Glutamatergic neuron (in vitro differentiated cells): ENCODE measurements at regions not wholly inside any gene's neighbourhood (a gene's known extent, or its start where the extent isn't known, plus 50 kb on each side); places are given as distances from the start of the nearest gene placed in this dataset.

Source experiments
- DNase-seq: peaks from one replicate; pipeline ENCODE4 v3.0.0; 2022
- H3K27ac Mint-ChIP-seq: one replicate; pipeline ENCODE4 v1.8.0; 2020; ENCODE audit warnings: mild to moderate bottlenecking, mixed read lengths, inconsistent platforms; ENCODE audit not compliant: unreplicated experiment
- H3K27me3 Mint-ChIP-seq: one replicate; pipeline ENCODE4 v1.8.0; 2020; ENCODE audit warnings: mild to moderate bottlenecking, moderate library complexity, mixed read lengths, inconsistent platforms; ENCODE audit not compliant: unreplicated experiment
- H3K36me3 Mint-ChIP-seq: one replicate; pipeline ENCODE4 v1.8.0; 2020; ENCODE audit warnings: mild to moderate bottlenecking, mixed read lengths, inconsistent platforms; ENCODE audit not compliant: unreplicated experiment
- H3K4me1 Mint-ChIP-seq: one replicate; pipeline ENCODE4 v1.8.0; 2020; ENCODE audit warnings: mild to moderate bottlenecking, low read depth, mixed read lengths, inconsistent platforms; ENCODE audit not compliant: unreplicated experiment
- H3K4me3 Mint-ChIP-seq: one replicate; pipeline ENCODE4 v1.8.0; 2020; ENCODE audit warnings: mild to moderate bottlenecking, mixed read lengths, inconsistent platforms; ENCODE audit not compliant: unreplicated experiment
- H3K9me3 Mint-ChIP-seq: one replicate; pipeline ENCODE4 v1.8.0; 2020; ENCODE audit warnings: mild to moderate bottlenecking, moderate library complexity, mixed read lengths, inconsistent platforms; ENCODE audit not compliant: unreplicated experiment
- TF ChIP-seq, protein P1 (sequence below): fragments of 200-600 bp; sonication (generic); IDR thresholded peaks from one replicate; pipeline ENCODE4 v1.5.0; 2021; ENCODE audit not compliant: partially characterized antibody, unreplicated experiment

DNA sequence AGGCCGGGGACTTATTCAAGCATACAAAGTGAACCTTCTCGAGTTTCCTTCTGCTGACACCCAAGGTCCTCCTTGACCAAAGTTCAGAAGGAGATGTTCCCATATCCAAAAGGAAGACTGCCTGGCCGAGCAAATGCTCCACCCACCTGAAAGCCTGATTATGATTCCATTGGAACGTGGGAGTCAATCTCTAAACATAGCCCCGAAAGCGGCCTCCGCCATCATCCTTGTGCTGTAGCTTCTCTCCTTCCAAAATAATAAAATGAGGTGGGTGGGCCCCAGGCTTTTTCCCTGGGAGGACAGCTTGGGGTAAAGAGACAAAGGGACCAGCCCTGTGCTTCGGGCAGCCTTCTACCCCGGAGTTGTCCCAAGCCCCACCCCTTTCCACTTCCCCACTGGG is 355.6 kb upstream of the SLC30A5 start:
- Mint-ChIP-seq H3K27ac (no peak overlapping the region), H3K4me1 (no peaks in the 10 kb centered on the region), H3K9me3 (no peaks in the 10 kb centered on the region), H3K4me3 (no peak overlapping the region), H3K36me3 (no peaks in the 10 kb centered on the region), H3K27me3 (peaks cover 3% of the 10 kb centered on the region)
- DNase-seq: no peak
- TF ChIP-seq, protein P1, sequence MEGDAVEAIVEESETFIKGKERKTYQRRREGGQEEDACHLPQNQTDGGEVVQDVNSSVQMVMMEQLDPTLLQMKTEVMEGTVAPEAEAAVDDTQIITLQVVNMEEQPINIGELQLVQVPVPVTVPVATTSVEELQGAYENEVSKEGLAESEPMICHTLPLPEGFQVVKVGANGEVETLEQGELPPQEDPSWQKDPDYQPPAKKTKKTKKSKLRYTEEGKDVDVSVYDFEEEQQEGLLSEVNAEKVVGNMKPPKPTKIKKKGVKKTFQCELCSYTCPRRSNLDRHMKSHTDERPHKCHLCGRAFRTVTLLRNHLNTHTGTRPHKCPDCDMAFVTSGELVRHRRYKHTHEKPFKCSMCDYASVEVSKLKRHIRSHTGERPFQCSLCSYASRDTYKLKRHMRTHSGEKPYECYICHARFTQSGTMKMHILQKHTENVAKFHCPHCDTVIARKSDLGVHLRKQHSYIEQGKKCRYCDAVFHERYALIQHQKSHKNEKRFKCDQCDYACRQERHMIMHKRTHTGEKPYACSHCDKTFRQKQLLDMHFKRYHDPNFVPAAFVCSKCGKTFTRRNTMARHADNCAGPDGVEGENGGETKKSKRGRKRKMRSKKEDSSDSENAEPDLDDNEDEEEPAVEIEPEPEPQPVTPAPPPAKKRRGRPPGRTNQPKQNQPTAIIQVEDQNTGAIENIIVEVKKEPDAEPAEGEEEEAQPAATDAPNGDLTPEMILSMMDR: no peak

DNA sequence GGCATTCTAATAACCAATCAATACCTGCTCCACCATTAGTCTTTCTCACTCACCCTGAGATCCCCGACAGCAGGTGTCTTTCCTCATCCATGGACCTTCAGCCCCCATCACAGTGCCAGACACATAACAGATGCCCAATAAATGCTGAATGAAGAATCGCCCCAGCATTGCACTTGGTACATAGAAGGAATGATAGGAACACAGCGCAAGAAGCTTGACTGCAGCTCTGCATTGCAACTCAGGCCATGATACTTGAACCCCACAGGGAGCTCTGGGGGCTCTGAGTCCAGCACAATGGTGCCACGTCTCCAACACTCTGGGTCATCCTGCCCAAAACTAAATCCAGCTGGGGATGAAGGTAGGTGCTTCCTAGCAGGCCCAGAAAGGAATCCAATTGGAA is 355.0 kb upstream of the SLC30A5 start:
- H3K4me1 Mint-ChIP-seq: no peaks in the 10 kb centered on the region
- no peaks in the 10 kb centered on the region for H3K9me3 Mint-ChIP-seq
- no peak for DNase-seq
- H3K4me3 Mint-ChIP-seq: no peak overlapping the region
- peaks cover 3% of the 10 kb centered on the region for H3K27me3 Mint-ChIP-seq
- TF ChIP-seq, protein P1: no peak
- no peak overlapping the region for H3K27ac Mint-ChIP-seq
- no peaks in the 10 kb centered on the region for H3K36me3 Mint-ChIP-seq

DNA sequence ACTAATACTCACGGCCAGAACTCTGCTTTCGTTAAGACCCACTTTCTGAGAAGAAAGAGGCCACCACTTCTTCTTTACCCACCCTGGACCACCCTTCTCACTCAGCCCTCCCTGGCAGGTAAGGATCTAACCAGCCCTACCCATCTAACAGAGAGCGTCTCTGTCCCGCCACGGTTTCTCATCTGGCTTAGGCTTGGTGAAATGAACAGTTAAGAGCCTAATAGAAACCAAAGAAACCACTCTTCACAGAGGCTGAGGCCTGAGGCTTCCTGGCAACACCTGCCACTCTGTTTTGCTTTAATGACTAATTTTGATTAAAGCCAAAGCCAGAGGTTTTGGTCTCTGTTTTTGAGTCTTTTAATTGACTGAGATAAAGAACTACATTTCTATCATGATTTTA is 354.1 kb upstream of the SLC30A5 start:
- no peak for DNase-seq
- no peak overlapping the region for H3K4me3 Mint-ChIP-seq
- H3K27me3 Mint-ChIP-seq: peaks cover 3% of the 10 kb centered on the region
- H3K9me3 Mint-ChIP-seq: no peaks in the 10 kb centered on the region
- no peaks in the 10 kb centered on the region for H3K36me3 Mint-ChIP-seq
- H3K27ac Mint-ChIP-seq: no peak overlapping the region
- TF ChIP-seq, protein P1: no peak
- H3K4me1 Mint-ChIP-seq: no peaks in the 10 kb centered on the region

DNA sequence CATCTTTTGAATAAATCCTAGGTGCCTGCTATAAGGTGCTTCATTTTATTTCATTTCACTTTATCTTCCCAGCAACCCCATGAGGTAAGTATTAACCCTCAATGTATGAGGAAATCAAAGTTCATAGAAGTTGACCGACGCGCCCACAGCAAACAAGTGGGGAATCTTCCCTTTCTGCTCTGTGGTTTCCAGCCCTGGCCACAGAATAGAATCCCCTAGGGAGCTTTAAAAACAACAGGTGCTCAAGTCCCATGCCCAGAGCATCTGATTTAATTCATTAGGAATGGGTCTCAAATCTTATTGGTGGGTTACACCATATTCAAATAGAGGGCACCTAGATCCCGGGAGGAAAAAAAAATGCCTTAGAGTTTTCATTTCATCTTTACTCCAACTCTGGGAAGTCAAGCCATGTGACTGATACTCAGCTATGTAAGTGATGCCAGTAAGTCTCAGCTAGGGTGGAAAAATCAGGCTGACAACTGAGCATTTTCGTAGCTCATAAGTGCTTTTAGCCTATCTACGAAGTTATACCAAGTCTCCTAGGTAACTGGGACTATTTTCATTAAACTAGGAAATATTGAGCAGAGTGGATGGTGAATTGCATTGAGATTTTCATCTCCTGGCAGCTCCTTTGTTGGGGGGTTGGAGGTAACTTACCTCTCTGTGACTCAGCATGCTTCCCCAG is 353.4 kb upstream of the SLC30A5 start:
- Mint-ChIP-seq H3K4me3 (no peak overlapping the region), H3K27me3 (peaks cover 3% of the 10 kb centered on the region)
- DNase-seq: no peak

DNA sequence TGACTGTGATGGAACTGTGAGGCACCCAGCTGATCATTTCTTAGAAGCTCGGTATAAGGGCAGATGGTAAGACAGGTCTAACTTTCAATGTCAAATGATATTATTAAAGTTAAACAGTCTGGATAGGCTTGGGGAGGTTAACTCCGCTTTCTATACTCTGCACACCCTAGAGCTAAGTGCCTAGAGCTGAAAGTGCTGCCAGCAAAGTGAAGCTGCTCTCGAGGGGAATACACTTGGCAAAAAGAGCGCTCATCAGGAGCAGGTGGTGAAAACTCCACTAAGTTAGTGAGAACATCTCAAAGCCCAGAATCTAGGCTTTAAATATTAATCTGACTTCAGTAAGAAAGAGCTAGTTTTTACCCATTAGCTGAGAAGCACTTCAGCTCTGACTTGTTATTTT is 349.6 kb upstream of the SLC30A5 start:
- DNase-seq: no peak
- Mint-ChIP-seq H3K9me3 (no peaks in the 10 kb centered on the region), H3K27me3 (peaks cover 3% of the 10 kb centered on the region), H3K4me1 (no peaks in the 10 kb centered on the region), H3K4me3 (no peak overlapping the region), H3K36me3 (no peaks in the 10 kb centered on the region), H3K27ac (no peak overlapping the region)
- TF ChIP-seq, protein P1: no peak

More for the DNA sequence above, 353.4 kb upstream of the SLC30A5 start:
- H3K9me3 Mint-ChIP-seq: no peaks in the 10 kb centered on the region
- TF ChIP-seq, protein P1: no peak
- no peak overlapping the region for H3K27ac Mint-ChIP-seq
- H3K36me3 Mint-ChIP-seq: no peaks in the 10 kb centered on the region
- no peaks in the 10 kb centered on the region for H3K4me1 Mint-ChIP-seq
